Ovary (tissue), 7 donors: ENCODE measurements at regions not wholly inside any gene's neighbourhood (a gene's known extent, or its start where the extent isn't known, plus 50 kb on each side); places are given as distances from the start of the nearest gene placed in this dataset.
"Not testable (repeated sequence)": the region's sequence is repeated elsewhere in the genome, so short reads cannot be mapped to it uniquely, and the experiment has no call there.

Experiments
- DNase-seq, 5 donors: peaks; one replicate each; pipeline ENCODE4 v3.0.0-alpha.2; 2019 to 2020
- H3K27ac ChIP-seq, 2 donors: fragments of 200-600 bp; one replicate each; pipeline versions ENCODE4 v1.5.1 to v1.8.0; 2019 to 2022
- H3K27me3 ChIP-seq: fragments of 200-600 bp; one replicate; pipeline ENCODE4 v1.8.0; 2022
- H3K36me3 ChIP-seq: fragments of 200-600 bp; sonication (generic); one replicate; pipeline ENCODE4 v1.5.1; 2019
- H3K4me1 ChIP-seq: one replicate; pipeline ENCODE4 v1.8.1; 2013; ENCODE audit warnings: mild to moderate bottlenecking, moderate library complexity; ENCODE audit not compliant: insufficient read depth
- H3K4me3 ChIP-seq: fragments of 200-600 bp; sonication (generic); one replicate; pipeline ENCODE4 v1.5.1; 2017
- H3K9me3 ChIP-seq, 2 donors: fragments of 200-600 bp in 1 of 2; sonication (generic) in 1 of 2; one replicate each; pipeline versions ENCODE4 v1.5.1 to v1.8.1; 2013 to 2019; ENCODE audit warnings: mild to moderate bottlenecking in 1 of 2, moderate library complexity in 1 of 2
- EP300 ChIP-seq: sonication (generic); formaldehyde crosslinking; IDR thresholded peaks from one replicate; pipeline ENCODE4 v1.6.1; 2017; ENCODE audit warnings: antibody characterized with exemption
- POLR2A ChIP-seq: fragments of 450-650 bp; IDR thresholded peaks from one replicate; pipeline ENCODE4 v1.6.1; 2017; ENCODE audit warnings: antibody characterized with exemption, mild to moderate bottlenecking, moderate library complexity
- WGBS, 3 donors: extraction: QIAGEN DNeasy Blood & Tissue Kit in 1 of 3; methylation state at CpG; one replicate each; pipeline versions ENCODE4 v1.1.5 to v1.1.7; 2013 to 2017; 5-methylcytosine and 5-hydroxymethylcytosine counted together
- intact Hi-C, 4 donors: fragments of 100-400 bp; cut with DNase I; formaldehyde crosslinking; loops; one replicate each; pipeline versions ENCODE4 v1.11.0 to v1.15.1; 2022 to 2023
- TF ChIP-seq, protein P1 (sequence below), 3 donors: fragments of 450-650 bp in 2 of 3; fragments of 200-600 bp in 1 of 3; IDR thresholded peaks; one replicate each; pipeline versions ENCODE4 v1.5.1 to v1.8.0; 2016 to 2022; ENCODE audit warnings: antibody characterized with exemption in 3 of 3, mild to moderate bottlenecking in 1 of 3
- donor health status: DM: no; HTN: no; CAD: no; lungs with moderate emphysema.
- donor health status: DM: no; HTN: no; CAD: no.
- donor health status: Bipolar disorder and iron deficiency.
- donor health status: DM: no; HTN: no; CAD: no.
- donor health status: DM: yes; HTN: yes; CAD: no.

DNA sequence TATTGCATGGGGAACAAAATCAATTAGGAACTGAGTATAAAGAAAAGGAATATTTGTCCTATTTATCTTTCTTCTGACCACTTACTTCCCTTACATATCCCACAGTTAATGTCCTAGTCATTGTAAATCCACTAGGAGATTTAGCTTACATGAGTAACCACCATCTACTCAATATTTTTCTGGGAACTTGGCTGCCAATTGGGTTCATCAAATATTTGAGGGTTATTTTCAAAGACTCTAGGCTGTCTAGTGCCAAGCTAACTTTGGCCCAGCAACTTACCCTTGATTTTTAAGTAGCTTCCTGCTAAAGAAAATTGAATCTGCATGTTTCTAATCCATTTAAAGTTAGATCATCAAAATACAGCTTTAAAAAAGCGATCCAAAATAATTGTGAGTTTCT, 362.5 kb upstream of the EPHA3 start:
- no peak overlapping the region for H3K4me3 ChIP-seq
- intact Hi-C loops: no loop called here
- no peak for TF ChIP-seq EP300
- TF ChIP-seq, protein P1, sequence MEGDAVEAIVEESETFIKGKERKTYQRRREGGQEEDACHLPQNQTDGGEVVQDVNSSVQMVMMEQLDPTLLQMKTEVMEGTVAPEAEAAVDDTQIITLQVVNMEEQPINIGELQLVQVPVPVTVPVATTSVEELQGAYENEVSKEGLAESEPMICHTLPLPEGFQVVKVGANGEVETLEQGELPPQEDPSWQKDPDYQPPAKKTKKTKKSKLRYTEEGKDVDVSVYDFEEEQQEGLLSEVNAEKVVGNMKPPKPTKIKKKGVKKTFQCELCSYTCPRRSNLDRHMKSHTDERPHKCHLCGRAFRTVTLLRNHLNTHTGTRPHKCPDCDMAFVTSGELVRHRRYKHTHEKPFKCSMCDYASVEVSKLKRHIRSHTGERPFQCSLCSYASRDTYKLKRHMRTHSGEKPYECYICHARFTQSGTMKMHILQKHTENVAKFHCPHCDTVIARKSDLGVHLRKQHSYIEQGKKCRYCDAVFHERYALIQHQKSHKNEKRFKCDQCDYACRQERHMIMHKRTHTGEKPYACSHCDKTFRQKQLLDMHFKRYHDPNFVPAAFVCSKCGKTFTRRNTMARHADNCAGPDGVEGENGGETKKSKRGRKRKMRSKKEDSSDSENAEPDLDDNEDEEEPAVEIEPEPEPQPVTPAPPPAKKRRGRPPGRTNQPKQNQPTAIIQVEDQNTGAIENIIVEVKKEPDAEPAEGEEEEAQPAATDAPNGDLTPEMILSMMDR (IDR thresholded peaks at IDR 0.05): no peak
- no peak for TF ChIP-seq POLR2A
- no peak for DNase-seq
- no peaks in the 10 kb centered on the region for H3K27me3 ChIP-seq
- H3K27ac ChIP-seq: no peak overlapping the region
- no peaks in the 10 kb centered on the region for H3K9me3 ChIP-seq
- H3K36me3 ChIP-seq: no peaks in the 10 kb centered on the region
- no peaks in the 10 kb centered on the region for H3K4me1 ChIP-seq
- 81 to 93% (median 88%) methylated on average over 1 of the region's 1 CpG for WGBS, 3 donors

DNA sequence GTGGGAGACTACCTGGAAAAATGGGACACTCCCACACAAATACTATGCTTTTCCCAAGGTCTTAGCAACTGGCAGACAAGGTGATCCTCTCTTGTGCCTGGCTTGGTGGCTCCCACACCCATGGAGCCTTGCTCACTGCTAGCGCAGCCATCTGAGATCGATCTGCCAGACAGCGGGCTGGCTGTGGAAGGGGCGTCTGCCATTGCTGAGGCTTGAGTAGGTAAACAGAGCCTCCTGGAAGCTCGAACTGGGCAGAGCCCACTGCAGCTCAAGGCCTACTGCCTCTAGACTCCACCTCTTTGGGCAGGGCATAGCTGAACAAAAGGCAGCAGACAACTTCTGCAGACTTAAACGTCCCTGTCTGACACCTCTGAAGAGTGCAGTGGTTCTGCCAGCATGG, 360.3 kb upstream of the EPHA3 start:
- intact Hi-C loops, H3K4me3 ChIP-seq, H3K9me3 ChIP-seq, DNase-seq, H3K36me3 ChIP-seq, H3K27ac ChIP-seq, H3K27me3 ChIP-seq, H3K4me1 ChIP-seq: not testable (repeated sequence)
- 81 to 89% (median 87%) methylated on average over 6 of the region's 6 CpGs for WGBS, 3 donors

DNA sequence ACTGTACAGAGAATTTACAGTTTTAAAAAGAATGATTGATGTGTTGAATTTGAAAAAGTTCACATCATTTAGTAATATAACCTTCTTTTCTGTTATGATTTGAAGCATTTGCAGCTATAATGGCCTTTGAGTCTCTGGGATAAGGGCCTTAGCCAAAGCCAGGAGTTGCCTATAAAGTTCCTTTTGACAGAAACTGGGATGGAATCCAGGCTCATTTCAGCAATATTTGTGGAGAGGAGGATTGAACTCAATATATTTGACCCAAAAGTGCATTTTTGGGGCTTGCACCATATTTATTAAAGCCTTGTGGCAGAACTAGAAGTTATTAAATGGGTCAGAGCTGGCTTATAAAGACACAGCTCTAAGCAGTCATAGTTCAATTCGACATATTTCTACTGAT, 348.7 kb upstream of the EPHA3 start:
- WGBS, 3 donors: 20 to 38% (median 21%) methylated on average over 1 of the region's 1 CpG
- DNase-seq: no peak
- no peak overlapping the region for H3K4me3 ChIP-seq
- intact Hi-C loops: no loop called here
- no peaks in the 10 kb centered on the region for H3K27me3 ChIP-seq
- H3K4me1 ChIP-seq: no peaks in the 10 kb centered on the region
- H3K9me3 ChIP-seq: no peaks in the 10 kb centered on the region
- no peak for TF ChIP-seq EP300
- TF ChIP-seq POLR2A: no peak
- TF ChIP-seq, protein P1 (IDR thresholded peaks at IDR 0.05): no peak
- H3K36me3 ChIP-seq: no peaks in the 10 kb centered on the region
- H3K27ac ChIP-seq: no peak overlapping the region

DNA sequence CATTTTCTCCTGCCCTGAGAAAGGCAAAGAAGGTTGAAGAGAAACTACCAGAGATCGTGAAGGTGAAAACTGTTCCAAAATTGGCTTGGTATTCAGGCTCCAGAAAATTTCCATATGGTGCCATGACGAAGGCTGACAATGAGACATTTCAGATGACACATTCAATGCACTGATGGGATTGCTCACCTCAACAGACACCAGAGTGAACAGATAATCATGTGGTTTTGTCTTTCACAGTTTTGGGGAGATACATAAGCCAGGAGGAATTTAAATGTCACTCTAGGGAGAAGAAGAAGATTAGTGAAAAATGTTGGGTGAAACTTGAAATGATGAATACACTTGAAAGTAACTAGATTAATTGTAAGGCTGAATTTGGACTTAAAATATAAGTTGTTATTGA, 339.7 kb upstream of the EPHA3 start:
- no peaks in the 10 kb centered on the region for H3K4me1 ChIP-seq
- no peaks in the 10 kb centered on the region for H3K27me3 ChIP-seq
- intact Hi-C loops: no loop called here
- no peaks in the 10 kb centered on the region for H3K9me3 ChIP-seq
- H3K36me3 ChIP-seq: no peaks in the 10 kb centered on the region
- 69 to 85% (median 78%) methylated on average over 2 of the region's 2 CpGs for WGBS, 3 donors
- H3K27ac ChIP-seq: no peak overlapping the region
- TF ChIP-seq, protein P1 (IDR thresholded peaks at IDR 0.05): no peak
- TF ChIP-seq POLR2A (no peak), EP300 (no peak)
- DNase-seq: no peak
- no peak overlapping the region for H3K4me3 ChIP-seq

DNA sequence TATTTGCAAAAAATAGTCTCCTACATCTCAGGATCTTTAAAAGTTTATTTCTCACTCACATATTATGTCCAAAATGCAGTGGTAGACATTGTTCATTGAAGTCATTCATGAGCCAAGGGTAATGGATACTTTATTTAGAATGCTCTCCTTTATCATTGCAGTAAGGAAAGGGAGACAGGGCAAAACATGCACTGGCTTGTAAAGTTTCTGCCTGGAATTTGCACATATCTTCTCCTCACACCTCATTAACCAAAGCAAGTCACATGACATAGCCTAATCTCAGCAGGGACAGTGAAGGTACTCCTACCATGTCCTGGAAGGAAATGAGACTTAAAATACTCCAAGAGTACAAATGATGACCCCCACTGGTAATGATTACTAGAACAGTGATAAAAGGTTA, 333.7 kb upstream of the EPHA3 start:
- H3K4me3 ChIP-seq: no peak overlapping the region
- DNase-seq: no peak
- H3K27ac ChIP-seq: no peak overlapping the region
- intact Hi-C loops: no loop called here
- H3K36me3 ChIP-seq: no peaks in the 10 kb centered on the region
- H3K27me3 ChIP-seq: no peaks in the 10 kb centered on the region
- no peaks in the 10 kb centered on the region for H3K4me1 ChIP-seq
- no peaks in the 10 kb centered on the region for H3K9me3 ChIP-seq
- no peak for TF ChIP-seq POLR2A
- no peak for TF ChIP-seq EP300
- TF ChIP-seq, protein P1 (IDR thresholded peaks at IDR 0.05): no peak
